SW 1271 (cell line): ENCODE measurements at regions not wholly inside any gene's neighbourhood (a gene's known extent, or its start where the extent isn't known, plus 50 kb on each side); places are given as distances from the start of the nearest gene placed in this dataset.

Experiments used
- DNase-seq, 2 experiments: peaks; one replicate each; lab custom pipeline; 2025; lab: John Stamatoyannopoulos, UW

GRCh38 chr2:155689791-155690190 lies 642.7 kb downstream of the NR4A2 start:
- no peak for DNase-seq

- no peak for DNase-seq
Measured at GRCh38 chr2:155687181-155687580, 645.3 kb downstream of the NR4A2 start.

DNA sequence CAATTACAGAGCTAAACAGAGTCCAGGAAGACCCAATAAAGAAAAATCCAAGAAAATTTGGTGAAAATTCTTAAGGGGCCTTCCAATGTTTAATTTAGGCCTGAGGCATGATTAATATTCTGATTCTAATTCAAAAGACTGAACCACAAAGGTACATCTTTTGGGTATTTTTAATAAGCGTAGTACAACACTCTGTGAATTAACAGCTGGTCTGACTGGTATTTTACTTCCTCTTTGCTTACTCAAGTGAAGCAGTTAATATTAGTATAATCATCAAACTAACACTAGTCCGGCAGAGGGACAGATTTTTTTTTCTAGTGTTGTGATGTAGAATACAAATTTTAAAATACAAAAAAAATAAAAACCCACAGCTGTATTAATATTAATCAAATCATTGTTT lies 652.9 kb downstream of the NR4A2 start:
- DNase-seq = no peak

DNA sequence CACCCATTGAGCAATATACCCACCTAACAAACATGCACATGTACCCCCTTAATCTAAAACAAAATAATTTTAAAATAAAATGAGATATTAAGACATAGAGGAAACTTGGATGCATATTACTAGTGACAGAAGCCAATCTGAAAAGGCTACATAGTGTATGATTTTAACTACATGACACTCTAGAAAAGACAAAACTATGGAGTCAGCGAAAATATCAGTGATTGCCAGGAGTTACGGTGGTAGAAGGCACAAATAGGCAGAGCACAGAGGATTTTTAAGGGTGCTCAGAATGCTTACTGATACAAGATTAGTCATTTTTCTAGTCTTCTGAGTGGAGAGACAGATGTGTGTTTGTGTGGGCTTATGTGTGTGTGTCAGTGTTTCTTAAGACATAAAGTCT lies 656.6 kb downstream of the NR4A2 start:
- no peak for DNase-seq

DNA sequence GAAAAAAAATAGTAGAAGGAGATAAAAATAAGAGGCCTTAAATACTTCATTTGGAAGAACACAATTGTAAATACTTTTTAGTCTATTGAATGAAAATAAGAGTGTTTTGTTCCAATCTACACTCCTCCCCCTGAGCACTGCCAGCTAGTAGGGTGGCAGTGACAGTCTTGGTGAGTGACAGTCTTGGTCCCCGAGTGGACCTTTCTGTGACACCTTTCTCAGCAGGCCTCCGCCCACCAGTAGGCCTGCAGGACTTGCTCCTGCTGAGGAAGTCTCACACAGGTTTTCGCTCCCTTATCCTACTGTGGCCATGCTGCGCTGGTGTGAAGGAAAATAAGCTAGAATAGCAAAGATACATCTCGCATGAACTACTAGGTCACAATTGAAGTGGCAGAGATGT lies 666.8 kb downstream of the NR4A2 start:
- no peak for DNase-seq

- DNase-seq = no peak
Measured at GRCh38 chr2:155663265-155663664, 669.3 kb downstream of the NR4A2 start.

DNA sequence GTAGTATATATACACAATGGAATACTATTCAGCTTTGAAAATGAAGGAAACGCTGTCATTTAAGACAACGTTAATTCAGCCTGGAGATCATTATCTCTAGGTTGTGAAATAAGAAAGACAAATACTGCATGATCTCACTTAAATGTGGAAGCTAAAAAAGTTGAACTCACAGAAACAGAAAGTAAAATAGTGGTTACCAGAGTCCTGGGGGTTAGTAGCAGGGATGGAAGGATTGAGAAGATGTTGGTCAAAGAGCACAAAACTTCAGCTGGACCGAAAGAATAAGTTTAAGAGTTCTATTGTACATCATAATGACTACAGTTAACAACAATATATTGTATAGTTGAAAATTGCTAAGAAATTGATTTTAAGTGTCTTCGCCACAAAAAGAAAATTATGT lies 670.3 kb downstream of the NR4A2 start:
- DNase-seq = no peak

GRCh38 chr2:155653176-155653575 lies 679.3 kb downstream of the NR4A2 start:
- DNase-seq = no peak

DNA sequence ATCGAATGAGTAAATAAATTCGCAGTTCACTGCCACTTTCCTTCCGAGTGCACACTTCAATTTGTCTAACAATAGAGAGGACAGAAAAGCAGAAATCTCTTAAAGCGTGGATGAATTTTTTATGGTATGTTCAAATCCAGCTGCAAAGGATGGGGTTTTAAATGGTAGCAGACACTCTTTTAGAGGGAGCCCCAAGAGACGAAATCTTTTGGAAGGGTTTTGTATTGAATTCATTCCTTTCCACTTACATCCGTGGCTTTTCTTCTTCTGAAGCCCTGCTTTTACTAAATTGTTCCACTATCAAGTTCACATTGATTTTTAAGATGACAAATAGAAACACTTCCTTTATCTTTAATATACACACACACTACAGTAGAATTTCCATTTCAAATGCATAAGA lies 680.7 kb downstream of the NR4A2 start:
- DNase-seq = no peak

DNA sequence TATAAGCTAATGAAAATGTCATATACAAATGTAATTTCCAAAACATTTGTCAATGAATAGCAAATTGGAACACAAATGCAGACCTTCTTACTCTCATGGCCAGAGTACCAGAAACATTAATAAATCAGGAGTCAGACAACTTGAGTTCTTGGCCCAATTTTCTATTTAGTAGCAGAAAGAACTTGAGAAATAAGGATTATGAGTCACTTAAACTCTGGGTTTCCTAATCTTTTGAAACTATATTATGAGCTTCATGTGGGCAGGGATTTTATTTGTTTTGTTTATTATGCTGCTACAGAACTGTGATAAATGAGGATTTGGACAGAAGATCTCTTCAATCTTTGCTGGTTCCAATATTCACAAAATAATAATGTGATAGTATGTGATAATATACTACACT lies 686.7 kb downstream of the NR4A2 start:
- no peak for DNase-seq

DNA sequence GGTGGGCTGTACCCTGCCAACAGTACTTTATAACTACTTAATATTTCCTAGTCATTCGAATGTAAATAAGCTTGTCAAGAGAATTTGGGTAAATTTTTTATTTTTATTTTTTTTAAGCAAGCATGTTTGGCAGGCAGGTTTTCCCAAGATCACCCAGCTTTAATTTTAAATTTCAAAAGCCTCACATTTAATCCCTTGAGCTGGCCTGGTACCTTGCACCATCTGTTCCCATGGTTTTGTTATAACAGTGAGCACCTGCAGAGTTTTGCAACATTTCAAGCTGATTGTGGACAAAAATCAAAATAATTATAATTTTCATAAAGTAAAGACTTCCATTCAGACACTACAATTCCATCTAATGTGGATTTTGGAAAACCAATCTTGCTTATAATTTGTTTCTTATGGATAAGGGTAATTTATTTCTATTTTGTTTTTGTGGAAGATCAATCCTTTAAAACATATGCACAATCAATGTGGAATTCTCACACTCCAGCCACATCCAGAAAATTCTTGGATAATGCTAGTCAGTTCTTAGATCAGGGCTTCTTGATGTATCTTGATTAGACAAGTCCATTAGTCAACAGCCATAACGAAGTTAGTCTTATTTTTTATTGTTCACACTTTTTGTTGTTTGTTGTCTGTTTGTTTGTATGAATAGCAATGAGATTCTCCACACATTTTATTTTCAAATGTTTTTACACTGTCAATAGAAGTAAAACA lies 689.3 kb downstream of the NR4A2 start:
- no peak for DNase-seq

- DNase-seq = no peak
Measured at GRCh38 chr2:155633887-155634570, 698.5 kb downstream of the NR4A2 start.

GRCh38 chr2:155633060-155633839 lies 699.3 kb downstream of the NR4A2 start:
- DNase-seq = no peak

- DNase-seq = no peak
Measured at GRCh38 chr2:155630760-155631159, 701.8 kb downstream of the NR4A2 start.

GRCh38 chr2:155622443-155622842 lies 710.1 kb downstream of the NR4A2 start:
- DNase-seq = no peak

DNA sequence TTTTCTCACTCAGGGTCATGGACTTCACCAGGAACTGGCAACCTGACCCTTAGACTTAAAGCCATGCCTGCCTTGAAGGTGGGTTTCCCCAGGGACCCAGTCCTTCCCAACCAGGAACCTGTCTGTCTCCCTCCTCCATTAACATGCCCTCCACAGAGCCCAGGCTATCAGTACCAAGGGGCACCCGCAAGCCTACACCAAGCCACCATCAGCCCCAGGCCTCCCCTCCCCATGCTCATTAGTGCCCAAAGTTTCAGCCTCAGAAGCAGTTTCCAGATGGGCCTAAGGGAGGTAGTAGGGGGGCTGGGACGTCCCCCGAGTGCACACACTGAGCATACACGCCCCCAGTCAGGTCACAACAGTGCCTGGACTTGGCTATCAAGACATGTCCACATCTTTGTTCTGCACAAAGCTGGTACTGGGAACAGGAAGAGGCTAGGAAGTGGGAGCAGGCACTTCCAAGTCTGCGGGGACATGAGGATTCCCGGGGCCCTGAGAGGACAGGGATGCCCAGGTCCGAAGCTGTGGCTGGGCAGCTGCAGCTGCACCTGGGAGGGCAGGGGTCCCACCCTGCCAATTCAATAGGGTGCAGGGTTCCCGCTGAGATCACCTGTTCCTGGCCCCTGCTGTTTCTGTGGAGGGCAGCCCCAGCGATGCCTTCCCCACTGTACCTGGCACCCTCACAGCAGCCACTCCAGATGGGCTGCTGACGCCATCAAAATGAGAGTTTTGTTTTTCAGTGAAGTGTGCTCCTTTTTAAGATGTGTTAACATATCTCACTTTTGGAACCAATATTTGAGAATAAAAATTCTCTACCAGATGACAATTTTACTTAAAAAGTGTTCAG lies 731.4 kb downstream of the NR4A2 start:
- DNase-seq = no peak

DNA sequence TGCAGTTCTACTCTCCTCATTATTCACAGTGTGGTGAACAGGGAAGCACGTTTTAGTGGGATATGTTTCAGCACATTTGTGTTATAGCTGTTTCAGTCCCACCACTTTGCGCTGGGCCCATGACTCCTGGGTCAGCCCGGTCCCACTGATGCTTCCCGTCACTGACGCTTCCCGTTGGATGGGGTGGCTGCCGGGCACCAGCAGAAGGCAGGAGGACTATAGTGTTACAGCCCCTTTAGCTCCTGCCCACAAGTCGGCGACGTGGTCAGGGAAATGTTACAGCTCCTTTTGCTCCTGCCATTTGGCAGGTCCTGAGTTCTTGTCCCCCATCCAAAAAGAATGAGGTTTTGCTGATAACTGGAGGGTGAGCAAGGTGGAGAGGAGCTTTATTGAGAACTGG lies 732.2 kb downstream of the NR4A2 start:
- no peak for DNase-seq

GRCh38 chr2:155599834-155600233 lies 732.7 kb downstream of the NR4A2 start:
- no peak for DNase-seq

DNA sequence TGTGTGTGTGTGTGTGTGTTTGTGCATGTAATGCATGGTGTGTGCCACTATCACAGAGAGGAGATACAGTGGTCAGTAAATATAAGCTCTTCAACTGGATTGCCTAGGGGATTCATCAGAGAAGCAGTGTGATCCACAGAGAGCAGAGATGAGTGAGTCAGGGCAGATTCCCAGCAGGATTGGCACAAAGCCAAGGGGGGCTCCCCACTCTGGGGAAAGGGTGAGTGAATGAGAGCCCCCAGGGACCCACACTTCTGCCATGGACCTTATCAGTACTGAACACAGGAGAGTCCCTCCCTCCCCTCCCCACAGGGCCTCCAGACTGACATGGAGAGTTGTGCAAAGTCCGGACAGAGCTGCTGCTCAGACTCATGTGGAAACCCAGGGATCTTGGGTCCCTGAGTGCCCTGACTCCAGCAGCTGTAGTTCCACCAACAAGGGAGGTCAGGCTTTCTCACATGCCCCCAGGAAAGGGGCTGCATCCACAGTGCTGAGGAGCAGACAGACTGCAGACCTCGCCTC lies 748.8 kb downstream of the NR4A2 start:
- no peak for DNase-seq

DNA sequence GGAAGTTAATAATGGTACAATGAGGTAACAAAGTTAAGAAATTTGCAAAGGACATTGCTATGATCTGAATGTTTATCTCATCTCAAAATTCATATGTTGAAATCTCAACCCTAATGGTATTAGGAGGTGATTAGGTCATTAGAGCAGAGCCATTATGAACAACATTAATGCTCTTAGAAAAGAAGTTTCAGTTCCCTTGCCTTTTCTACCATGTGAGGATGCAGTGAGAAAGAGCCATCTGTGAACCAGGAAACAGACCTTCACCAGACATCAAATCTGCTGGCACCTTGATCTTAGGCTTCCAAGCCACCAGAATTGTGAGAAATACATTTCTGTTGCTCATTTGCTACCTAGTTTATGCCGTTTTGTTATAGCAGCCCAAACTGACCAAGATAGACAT lies 757.6 kb downstream of the NR4A2 start:
- DNase-seq = no peak

DNA sequence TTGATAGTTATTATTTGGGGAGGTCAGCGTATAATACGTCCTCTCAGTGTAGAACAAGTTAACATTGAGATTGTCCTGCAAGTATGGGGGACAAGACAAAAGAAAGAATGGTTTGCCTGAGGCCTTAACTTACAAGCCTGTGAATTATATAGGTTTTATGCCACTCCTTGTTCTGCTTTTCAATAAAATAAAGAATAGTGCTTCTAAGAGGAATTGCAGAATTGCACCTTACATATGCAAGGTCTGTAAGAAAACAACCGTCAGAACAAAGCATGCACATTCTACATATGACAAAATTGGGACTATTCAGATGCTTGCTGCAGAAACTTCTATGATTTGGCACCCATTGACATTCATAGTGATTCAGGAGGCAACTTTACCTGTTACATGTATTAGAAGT lies 785.0 kb downstream of the NR4A2 start:
- DNase-seq = no peak
